Prostate gland (tissue), 2 donors: ENCODE measurements at regions not wholly inside any gene's neighbourhood (a gene's known extent, or its start where the extent isn't known, plus 50 kb on each side); places are given as distances from the start of the nearest gene placed in this dataset.

Experiments
- CTCF ChIP-seq, 4 experiments: fragments of 200-600 bp in 2 of 4; fragments of 450-650 bp in 2 of 4; sonication (generic) in 2 of 4; IDR thresholded peaks; 1 replicate in 3 of 4; 2 replicates in 1 of 4; pipeline ENCODE4 v1.5.1; 2016 to 2019; ENCODE audit warnings: antibody characterized with exemption in 4 of 4, mild to moderate bottlenecking in 2 of 4, moderate library complexity in 2 of 4
- POLR2A ChIP-seq: fragments of 450-650 bp; IDR thresholded peaks from one replicate; pipeline ENCODE4 v1.6.1; 2016; ENCODE audit warnings: antibody characterized with exemption, mild to moderate bottlenecking
- POLR2AphosphoS5 ChIP-seq: sonication (generic); formaldehyde crosslinking; IDR thresholded peaks from one replicate; pipeline ENCODE4 v1.6.1; 2017; ENCODE audit warnings: antibody characterized with exemption

GRCh38 chr13:22402682-22403081 lies 731.8 kb downstream of the FGF9 start:
- no peak for TF ChIP-seq CTCF (IDR thresholded peaks at IDR 0.05)
- no peak for TF ChIP-seq POLR2A
- TF ChIP-seq POLR2AphosphoS5, result no peak
